GM12892 (cell line): ENCODE measurements at regions not wholly inside any gene's neighbourhood (a gene's known extent, or its start where the extent isn't known, plus 50 kb on each side); places are given as distances from the start of the nearest gene placed in this dataset.

Experiments used
- POLR2A ChIP-seq: IDR thresholded peaks from 2 replicates; pipeline ENCODE4 v1.6.1; 2011; ENCODE audit warnings: low read depth, low read length, control low read depth
- POLR2AphosphoS5 ChIP-seq: IDR thresholded peaks from 2 replicates; pipeline ENCODE4 v1.6.1; 2011; ENCODE audit warnings: low read depth, low read length, control low read depth
- TAF1 ChIP-seq: IDR thresholded peaks from 2 replicates; pipeline ENCODE4 v1.6.1; 2011; ENCODE audit warnings: low read depth, mild to moderate bottlenecking, control low read depth, low read length, borderline replicate concordance

- TF ChIP-seq TAF1 (no peak), POLR2AphosphoS5 (no peak), POLR2A (no peak)
Observed at GRCh38 chr9:17019398-17019797, 115.4 kb upstream of the CNTLN start.
